Vagina (tissue), 2 donors: ENCODE measurements at regions not wholly inside any gene's neighbourhood (a gene's known extent, or its start where the extent isn't known, plus 50 kb on each side); places are given as distances from the start of the nearest gene placed in this dataset.

Source experiments
- CTCF ChIP-seq, 3 experiments: fragments of 450-650 bp in 2 of 3; fragments of 200-600 bp in 1 of 3; sonication (generic) in 1 of 3; IDR thresholded peaks; one replicate each; pipeline ENCODE4 v1.5.1; 2017 to 2019; ENCODE audit warnings: antibody characterized with exemption in 3 of 3, mild to moderate bottlenecking in 2 of 3, moderate library complexity in 2 of 3
- POLR2A ChIP-seq, 2 donors: fragments of 450-650 bp; IDR thresholded peaks; one replicate each; pipeline ENCODE4 v1.6.1; 2017; ENCODE audit warnings: antibody characterized with exemption in 2 of 2, mild to moderate bottlenecking in 2 of 2, moderate library complexity in 2 of 2

GRCh38 chr1:30654188-30654587 is 69.2 kb downstream of the MATN1 start:
- TF ChIP-seq POLR2A (IDR thresholded peaks at IDR 0.05) (no peak), CTCF (IDR thresholded peaks at IDR 0.05) (no peak)
